ENCODE measurements at regions not wholly inside any gene's neighbourhood (a gene's known extent, or its start where the extent isn't known, plus 50 kb on each side); places are given as distances from the start of the nearest gene placed in this dataset.
"Not testable (repeated sequence)": the region's sequence is repeated elsewhere in the genome, so short reads cannot be mapped to it uniquely, and the experiment has no call there.

DNA sequence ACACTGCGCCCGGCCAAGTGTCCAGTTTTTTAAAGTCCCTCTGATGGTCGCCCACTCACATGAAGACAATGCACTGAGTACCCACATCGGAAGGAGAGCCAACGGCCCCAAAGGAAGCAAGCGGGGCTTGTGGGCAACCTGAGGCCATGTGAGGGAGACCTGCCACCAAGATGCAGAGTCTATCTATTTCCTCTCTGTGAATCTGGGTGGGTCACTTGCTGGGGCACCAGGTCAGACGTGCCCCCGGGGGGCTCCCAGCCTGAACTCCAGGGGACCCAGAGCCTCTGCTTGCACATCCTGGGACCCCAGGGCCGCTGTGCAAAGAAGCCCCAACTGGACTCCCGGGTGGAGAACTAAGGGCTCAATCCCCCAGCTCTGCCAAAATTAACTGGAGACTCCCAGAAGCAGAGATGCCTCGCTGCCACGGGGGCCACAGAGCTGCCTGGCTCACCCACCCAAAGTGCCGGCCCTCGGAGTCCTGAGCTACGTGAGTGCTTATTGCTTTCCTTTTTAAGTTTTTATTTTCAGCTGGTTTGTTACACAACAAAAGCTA lies 106.4 kb downstream of the BRD1 start:
- no peak for DNase-seq

DNA sequence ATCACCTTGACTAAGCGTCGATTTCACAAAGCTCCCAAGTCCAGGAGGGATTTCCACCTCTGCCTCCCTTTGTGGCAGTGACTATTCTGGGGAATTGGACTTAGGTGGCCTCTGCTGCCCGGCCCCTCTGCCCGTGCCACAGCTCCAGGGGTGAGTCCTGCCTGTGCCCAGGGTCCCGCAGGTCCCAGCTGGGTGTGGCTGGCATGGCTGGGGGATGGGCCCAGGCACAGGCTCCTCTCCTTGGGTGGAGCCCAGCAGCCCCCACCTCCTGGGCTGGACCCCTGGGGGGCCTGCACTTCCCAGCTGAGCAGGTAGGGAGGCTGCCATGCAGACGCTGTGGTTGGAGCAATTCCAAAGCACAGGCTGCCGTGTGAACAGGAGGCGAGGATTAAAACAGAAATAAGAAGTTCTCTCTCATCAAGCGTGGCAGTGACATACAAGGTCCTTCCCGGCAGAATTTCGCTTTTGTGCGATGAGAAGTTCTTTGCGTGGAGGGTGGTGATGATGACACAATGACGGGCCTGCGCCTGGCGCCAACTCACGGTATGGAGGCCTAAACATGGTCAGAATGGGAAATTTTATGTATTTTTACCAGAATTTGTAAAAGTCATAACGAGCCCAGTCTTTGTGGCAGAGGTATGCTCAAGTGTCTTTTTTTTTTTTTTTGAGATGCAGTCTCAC lies 107.3 kb downstream of the BRD1 start:
- no peak for DNase-seq

DNA sequence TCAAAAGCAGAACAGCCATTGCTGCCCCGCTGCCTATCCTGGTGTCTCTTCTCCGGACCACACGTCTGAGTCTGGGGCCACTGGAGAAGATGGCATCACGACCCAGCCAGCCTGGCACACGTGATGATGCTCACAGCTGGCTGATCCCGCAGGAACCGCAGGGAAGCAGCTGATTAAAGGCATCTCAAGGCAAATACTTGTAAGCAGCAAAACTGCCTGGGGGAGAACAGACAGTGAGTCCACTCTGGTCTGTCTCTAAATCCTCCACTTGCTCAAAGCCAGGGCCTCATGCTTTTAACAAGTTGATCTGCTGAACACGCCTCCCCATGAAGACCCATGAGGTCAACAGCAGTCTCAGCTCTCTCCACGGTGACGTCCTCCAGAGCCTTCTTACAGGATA lies 108.6 kb downstream of the BRD1 start:
- DNase-seq, result no peak

DNA sequence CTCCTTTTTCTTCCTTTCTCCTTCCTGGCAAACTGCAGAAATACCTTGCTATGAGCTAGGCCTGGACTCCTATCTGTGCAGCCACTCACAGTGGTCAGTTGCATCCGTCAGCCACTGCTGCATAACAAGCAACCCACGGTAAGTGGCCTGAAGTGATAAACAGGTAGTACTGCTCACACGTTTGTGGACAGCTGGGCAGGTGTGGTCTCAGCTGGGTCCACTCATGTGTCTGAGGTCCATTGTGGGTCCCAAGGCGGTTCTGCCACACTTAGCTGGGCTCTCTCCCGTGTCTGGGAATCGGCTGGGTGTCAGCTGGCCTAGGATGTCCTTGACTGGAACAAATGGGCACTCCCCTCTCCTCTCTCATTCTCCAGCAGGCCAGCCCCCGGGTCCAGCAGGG lies 109.3 kb downstream of the BRD1 start:
- no peak for DNase-seq

- DNase-seq, result no peak
These were observed 110.3 kb downstream of the BRD1 start for GRCh38 chr22:49717322-49717919.

- no peak for DNase-seq
These were observed 111.2 kb downstream of the BRD1 start for GRCh38 chr22:49716441-49716840.

- DNase-seq, result no peak
These were observed 112.2 kb downstream of the BRD1 start for GRCh38 chr22:49715450-49715849.

DNA sequence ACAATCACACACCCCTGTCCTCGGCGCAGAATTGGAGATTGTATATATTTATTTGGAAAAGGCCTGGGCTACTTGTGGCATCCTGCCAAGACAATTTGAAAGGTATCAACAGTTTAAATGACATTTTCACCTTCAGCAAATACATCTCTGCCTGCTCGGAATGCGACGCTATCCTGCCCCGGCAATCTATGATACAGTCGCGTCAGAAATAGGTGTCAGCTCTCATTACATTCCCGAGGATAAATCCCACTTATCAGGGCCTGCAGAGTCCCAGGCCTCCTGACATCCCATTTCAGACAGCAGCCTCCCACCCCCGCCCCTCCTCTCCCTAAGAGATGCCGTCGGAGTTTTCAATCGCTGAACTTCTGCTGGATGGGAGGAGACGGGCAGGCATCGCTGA lies 114.7 kb downstream of the BRD1 start:
- no peak for DNase-seq

DNA sequence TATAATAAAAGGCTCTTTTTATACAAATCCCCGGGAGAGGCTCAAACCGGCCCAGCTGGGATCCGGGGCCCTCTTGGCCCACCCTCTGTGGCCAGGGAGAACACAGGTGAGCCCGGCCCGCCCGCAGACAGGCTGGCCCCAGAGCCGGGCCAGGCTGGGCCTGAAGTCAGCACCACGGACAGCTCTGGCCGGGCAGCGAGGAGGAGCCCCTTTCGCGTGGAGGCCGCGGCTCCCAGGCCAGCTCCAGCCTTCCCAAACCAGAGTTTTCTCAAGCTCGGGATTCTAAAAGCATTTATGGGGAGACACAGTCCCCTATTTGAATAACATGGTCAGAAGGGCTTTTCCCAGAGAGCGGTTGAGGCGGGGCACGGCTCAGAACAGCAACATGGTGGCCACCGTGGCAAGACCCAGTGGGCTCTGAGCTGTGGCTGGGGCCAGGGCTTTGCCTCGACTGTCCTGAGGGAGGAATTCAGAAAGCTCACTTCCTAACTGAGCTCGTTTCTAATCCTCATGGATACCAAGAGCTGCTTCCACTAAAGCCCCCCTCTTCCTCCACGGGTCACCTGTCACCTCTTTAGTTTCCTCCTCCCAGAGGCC lies 115.4 kb downstream of the BRD1 start:
- no peak for DNase-seq

- DNase-seq, result no peak
These were observed 116.9 kb downstream of the BRD1 start for GRCh38 chr22:49710746-49711145.

- DNase-seq, result no peak
These were observed 118.2 kb downstream of the BRD1 start for GRCh38 chr22:49709464-49709863.

DNA sequence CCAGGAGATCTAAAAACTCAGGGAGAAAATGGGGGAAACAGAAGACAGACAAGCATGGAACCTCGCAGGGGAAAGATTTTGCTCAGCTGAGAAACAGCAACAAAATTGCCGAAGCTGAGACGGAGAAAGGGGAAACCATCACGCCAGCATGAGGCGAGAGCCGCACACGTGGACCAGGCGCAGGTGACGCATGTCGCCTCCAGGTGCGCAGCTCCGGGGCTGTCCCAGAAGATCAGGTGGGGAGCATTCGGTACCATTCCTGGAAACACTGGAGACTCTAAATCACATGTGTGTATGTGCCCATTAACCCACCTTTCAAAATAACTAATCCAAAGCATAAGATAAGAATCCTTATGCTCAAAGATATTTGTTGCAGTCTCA lies 121.7 kb downstream of the BRD1 start:
- no peak for DNase-seq

DNA sequence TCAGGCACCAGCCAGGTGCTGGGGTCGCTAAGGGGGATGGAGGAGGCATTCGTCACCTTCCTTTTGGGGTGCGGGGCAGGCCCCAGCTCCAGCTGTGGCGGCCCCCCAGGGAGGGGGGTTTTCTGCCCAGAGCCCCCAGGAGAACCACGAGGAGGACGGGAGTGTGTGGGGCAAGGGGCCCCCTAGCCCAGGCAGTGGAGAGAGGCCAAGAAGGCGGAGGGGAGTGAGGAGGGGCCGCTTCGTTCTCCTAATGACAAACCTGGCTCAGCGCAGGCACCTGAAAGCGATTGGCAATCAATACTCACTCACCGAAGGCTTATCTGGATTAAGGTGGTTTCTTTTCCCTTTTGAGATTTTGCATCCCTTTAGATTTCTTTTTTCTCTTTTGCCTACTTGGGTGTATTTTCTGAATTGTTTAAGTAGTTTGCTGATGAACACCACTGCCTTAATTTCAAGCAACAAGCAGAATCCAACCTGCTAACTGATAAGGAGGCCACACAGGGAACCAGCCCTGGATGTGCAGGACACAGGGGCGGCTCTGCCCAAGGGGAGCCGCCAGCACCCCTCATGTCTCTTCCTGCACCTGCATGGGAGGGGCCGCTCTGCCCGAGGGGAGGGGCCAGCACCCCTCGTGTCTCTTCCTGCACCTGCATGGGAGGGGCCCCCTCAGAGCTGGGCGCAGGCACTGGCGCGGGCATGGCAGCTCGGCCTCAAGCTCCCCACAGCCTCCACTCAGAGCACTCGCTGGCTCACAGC lies 122.3 kb downstream of the BRD1 start:
- peak in 1 of 2 donors; percentile 16 for DNase-seq

DNA sequence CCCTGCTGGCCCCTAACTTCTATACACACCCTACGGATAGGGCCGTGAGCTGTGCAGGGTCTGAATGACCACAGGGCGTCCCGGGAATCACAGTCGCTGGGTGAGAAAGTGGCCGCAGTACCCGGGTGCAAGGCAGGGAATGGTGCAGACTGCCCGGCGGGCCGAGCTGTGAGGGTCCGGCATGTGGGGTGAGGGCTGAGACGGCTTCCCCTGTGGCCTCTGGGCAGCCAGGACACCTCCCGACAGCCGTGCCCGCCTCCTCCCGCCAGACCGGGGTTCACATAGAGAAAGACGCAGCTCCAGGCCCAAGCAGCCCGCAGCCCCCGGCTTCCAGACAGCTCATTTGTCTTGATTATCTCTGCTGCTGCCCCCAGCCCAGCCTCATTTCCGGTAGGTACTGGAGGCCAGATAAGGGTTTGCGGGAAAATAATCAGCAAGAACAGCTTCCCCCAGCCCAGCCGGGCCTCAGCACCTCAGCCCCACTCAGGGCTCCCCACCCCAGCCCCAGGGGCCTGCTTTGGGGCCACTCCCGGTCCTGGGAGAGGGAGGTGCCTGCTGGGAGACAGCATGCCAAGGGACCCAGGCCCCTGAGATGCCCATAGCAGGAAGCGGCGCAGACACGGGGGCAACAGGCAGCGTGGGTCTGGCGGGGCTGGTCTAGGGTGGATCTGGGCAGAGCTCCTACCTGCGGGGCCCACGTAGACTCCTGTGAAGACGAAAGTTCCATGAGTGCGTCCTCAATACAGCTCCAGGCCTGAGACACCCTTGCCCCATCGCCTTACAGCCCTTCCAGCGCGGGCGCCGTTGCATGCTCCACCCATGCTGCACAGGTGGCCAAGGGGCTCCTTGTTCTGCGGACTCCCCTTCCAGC lies 123.1 kb downstream of the BRD1 start:
- no peak for DNase-seq

DNA sequence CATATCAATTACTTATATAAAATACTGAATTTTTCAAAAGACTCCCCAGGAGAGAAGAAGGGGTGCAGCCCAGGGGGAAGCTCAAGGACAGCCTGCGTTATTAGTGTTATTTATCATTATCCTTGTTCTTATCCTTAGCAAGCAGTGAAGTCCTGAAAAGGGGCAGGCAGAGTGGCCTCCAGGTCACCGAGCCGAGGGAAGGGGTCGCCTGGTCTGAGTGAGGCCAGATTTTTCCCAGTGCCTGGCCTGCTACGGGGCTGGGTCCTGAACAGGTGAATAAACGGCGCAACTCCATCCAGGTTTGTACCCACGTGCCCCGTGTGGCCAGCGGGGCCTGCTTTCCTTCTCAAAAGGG lies 123.7 kb downstream of the BRD1 start:
- DNase-seq, result no peak

DNA sequence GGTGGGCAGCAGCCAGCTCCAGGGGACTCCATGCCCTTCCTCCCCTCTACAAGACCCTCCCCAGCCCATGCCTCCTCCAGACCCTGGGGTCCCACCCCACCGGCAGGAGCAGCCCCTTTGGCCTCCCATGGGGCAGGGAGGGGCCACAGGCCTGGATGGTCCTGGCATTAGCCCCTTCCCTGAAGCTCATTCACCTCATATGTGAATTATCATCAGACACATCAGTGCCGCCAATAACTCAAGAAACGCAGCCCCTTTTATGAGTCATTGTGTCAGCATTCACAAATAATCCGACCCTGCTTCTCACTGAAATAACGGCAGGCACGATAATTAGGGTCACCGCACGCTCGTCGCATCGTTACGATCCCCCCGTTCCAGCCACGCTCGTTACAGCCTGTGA lies 124.2 kb downstream of the BRD1 start:
- no peak for DNase-seq

GRCh38 chr22:49702068-49702397 lies 125.6 kb downstream of the BRD1 start:
- DNase-seq, result no peak

DNA sequence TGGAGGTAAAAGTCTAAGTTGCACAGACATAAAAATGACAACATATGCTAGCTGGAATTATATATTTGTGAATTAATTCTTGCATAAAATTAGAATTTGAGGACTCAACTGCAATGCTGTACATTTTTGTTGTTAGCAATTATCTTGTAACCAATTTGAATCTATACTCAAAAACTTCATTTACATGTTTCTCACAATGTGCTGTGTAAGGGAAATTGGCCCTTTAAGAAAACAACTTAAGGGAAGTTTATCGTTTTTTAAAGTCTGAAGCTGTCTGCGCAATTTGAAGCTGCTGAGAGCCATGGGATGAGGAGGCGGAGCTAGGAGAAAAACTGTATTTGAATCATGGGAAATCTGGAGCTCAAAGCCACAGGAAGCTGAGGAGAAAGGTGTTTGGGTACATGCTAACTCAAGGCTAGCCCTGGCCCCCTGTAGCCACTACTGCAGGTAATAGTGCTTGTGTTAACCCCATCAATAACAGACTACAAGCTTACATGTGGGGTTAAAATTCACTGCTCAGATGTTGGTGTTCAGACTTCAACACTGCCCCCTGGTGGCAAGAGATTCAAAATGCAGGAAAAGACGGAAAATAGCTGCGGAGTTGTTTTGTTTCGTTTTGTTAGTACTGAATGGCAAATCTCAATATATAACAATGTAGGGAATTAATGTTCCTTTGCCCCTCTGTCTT lies 126.1 kb downstream of the BRD1 start:
- DNase-seq, result no peak

GRCh38 chr22:49699928-49700498 lies 127.7 kb downstream of the BRD1 start:
- no peak for DNase-seq

DNA sequence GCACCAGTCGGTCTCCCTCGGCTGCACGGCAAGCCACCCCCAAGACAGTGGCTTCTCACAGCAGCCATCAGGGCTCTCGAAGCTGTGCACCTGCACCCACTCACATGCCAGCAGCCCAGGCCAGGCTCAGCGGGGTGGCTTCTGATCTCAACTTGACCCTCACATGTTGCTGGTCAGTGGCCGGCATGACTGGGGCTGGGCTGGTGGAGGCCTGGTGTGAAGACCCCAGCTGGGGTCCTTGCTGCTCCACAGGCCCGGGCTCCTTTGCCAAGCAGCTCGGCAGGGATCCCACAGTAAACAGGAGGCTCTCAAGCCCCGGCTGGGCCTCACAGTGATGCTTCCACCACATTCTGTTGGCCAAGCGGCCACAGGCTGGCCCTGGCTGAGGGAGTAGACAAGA lies 128.2 kb downstream of the BRD1 start:
- no peak for DNase-seq

- not testable (repeated sequence) for DNase-seq
These were observed 129.1 kb downstream of the BRD1 start for GRCh38 chr22:49698616-49699015.

DNA sequence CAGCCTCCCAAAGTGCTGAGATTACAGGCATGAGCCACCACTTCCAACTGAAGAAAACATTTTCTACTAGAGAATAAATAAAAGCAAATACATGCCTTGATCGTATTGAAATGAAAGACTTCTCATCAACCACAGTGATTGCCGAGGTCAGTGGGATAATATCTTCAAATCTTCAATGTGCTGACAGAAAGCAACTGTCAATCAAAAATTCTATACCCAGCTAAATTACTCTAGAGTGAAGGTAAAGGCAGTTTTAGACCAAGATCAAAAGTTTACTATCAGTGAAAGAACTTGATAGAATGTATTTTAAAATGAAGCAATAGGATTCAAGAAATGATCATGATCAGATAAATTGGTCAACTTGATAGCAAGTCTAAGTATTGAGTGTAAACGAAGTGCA lies 130.6 kb downstream of the BRD1 start:
- DNase-seq, result no peak
